ENCODE measurements at regions not wholly inside any gene's neighbourhood (a gene's known extent, or its start where the extent isn't known, plus 50 kb on each side); places are given as distances from the start of the nearest gene placed in this dataset.

- DNase-seq (ENCODE audit: low spot score): no peak
Measured at GRCh38 chr2:5955921-5956320, 263.7 kb downstream of the SOX11 start.

- no peak for DNase-seq (ENCODE audit: low spot score)
Measured at GRCh38 chr2:5959836-5960820, 267.9 kb downstream of the SOX11 start.

- no peak for DNase-seq (ENCODE audit: low spot score)
Measured at GRCh38 chr2:5967506-5967905, 275.3 kb downstream of the SOX11 start.

GRCh38 chr2:5969303-5969702 is 277.1 kb downstream of the SOX11 start:
- no peak for DNase-seq (ENCODE audit: low spot score)

GRCh38 chr2:5970347-5970746 is 278.2 kb downstream of the SOX11 start:
- peak; percentile 0 for DNase-seq (ENCODE audit: low spot score)

GRCh38 chr2:5974477-5974876 is 282.3 kb downstream of the SOX11 start:
- no peak for DNase-seq (ENCODE audit: low spot score)

GRCh38 chr2:5975401-5975800 is 283.2 kb downstream of the SOX11 start:
- no peak for DNase-seq (ENCODE audit: low spot score)

- no peak for DNase-seq (ENCODE audit: low spot score)
Measured at GRCh38 chr2:5976531-5977065, 284.4 kb downstream of the SOX11 start.

GRCh38 chr2:5977477-5977876 is 285.3 kb downstream of the SOX11 start:
- no peak for DNase-seq (ENCODE audit: low spot score)

GRCh38 chr2:5978131-5978751 is 286.1 kb downstream of the SOX11 start:
- no peak for DNase-seq (ENCODE audit: low spot score)

- DNase-seq (ENCODE audit: low spot score): no peak
Measured at GRCh38 chr2:5980450-5981190, 288.4 kb downstream of the SOX11 start.

GRCh38 chr2:5982193-5982902 is 290.2 kb downstream of the SOX11 start:
- DNase-seq (ENCODE audit: low spot score): no peak

- no peak for DNase-seq (ENCODE audit: low spot score)
Measured at GRCh38 chr2:5982903-5983265, 290.7 kb downstream of the SOX11 start.

- no peak for DNase-seq (ENCODE audit: low spot score)
Measured at GRCh38 chr2:5983511-5984272, 291.5 kb downstream of the SOX11 start.

GRCh38 chr2:5984273-5984655 is 292.1 kb downstream of the SOX11 start:
- no peak for DNase-seq (ENCODE audit: low spot score)

GRCh38 chr2:5984946-5985345 is 292.8 kb downstream of the SOX11 start:
- no peak for DNase-seq (ENCODE audit: low spot score)

- no peak for DNase-seq (ENCODE audit: low spot score)
Measured at GRCh38 chr2:5985536-5986385, 293.6 kb downstream of the SOX11 start.

- no peak for DNase-seq (ENCODE audit: low spot score)
Measured at GRCh38 chr2:5986801-5987787, 294.9 kb downstream of the SOX11 start.

- no peak for DNase-seq (ENCODE audit: low spot score)
Measured at GRCh38 chr2:5988120-5988519, 295.9 kb downstream of the SOX11 start.

All from ecto neural progenitor cell (in vitro differentiated cells).